ENCODE measurements at regions not wholly inside any gene's neighbourhood (a gene's known extent, or its start where the extent isn't known, plus 50 kb on each side); places are given as distances from the start of the nearest gene placed in this dataset.
"Not testable (repeated sequence)": the region's sequence is repeated elsewhere in the genome, so short reads cannot be mapped to it uniquely, and the experiment has no call there.

GRCh38 chr4:177948853-177949252 is 506.6 kb upstream of the AGA start:
- no peak for DNase-seq (ENCODE audit: low read depth)

- DNase-seq (ENCODE audit: low read depth) = no peak
These were observed 508.8 kb upstream of the AGA start for GRCh38 chr4:177951026-177951425.

- DNase-seq (ENCODE audit: low read depth) = no peak
These were observed 510.5 kb upstream of the AGA start for GRCh38 chr4:177952723-177953122.

GRCh38 chr4:177957596-177958360 is 515.5 kb upstream of the AGA start:
- DNase-seq (ENCODE audit: low read depth) = no peak

GRCh38 chr4:177960566-177960965 is 518.3 kb upstream of the AGA start:
- DNase-seq (ENCODE audit: low read depth) = no peak

- DNase-seq (ENCODE audit: low read depth) = no peak
These were observed 519.6 kb upstream of the AGA start for GRCh38 chr4:177961761-177962380.

- DNase-seq (ENCODE audit: low read depth) = no peak
These were observed 521.8 kb upstream of the AGA start for GRCh38 chr4:177964061-177964460.

- DNase-seq (ENCODE audit: low read depth) = no peak
These were observed 522.5 kb upstream of the AGA start for GRCh38 chr4:177964693-177965168.

- DNase-seq (ENCODE audit: low read depth) = no peak
These were observed 525.1 kb upstream of the AGA start for GRCh38 chr4:177967328-177967727.

GRCh38 chr4:177968817-177969442 is 526.7 kb upstream of the AGA start:
- no peak for DNase-seq (ENCODE audit: low read depth)

- no peak for DNase-seq (ENCODE audit: low read depth)
These were observed 532.2 kb upstream of the AGA start for GRCh38 chr4:177974461-177974860.

- DNase-seq (ENCODE audit: low read depth) = no peak
These were observed 533.2 kb upstream of the AGA start for GRCh38 chr4:177975315-177975987.

- DNase-seq (ENCODE audit: low read depth) = no peak
These were observed 544.0 kb upstream of the AGA start for GRCh38 chr4:177986236-177986635.

- DNase-seq (ENCODE audit: low read depth) = no peak
These were observed 545.7 kb upstream of the AGA start for GRCh38 chr4:177987896-177988295.

GRCh38 chr4:177989503-177990201 is 547.4 kb upstream of the AGA start:
- DNase-seq (ENCODE audit: low read depth) = no peak

- DNase-seq (ENCODE audit: low read depth) = no peak
These were observed 560.9 kb upstream of the AGA start for GRCh38 chr4:178003098-178003657.

GRCh38 chr4:178010596-178010995 is 568.4 kb upstream of the AGA start:
- DNase-seq (ENCODE audit: low read depth) = no peak

GRCh38 chr4:178015046-178015445 is 572.8 kb upstream of the AGA start:
- DNase-seq (ENCODE audit: low read depth) = not testable (repeated sequence)

- no peak for DNase-seq (ENCODE audit: low read depth)
These were observed 584.8 kb upstream of the AGA start for GRCh38 chr4:178026999-178027398.

- DNase-seq (ENCODE audit: low read depth) = no peak
These were observed 585.6 kb upstream of the AGA start for GRCh38 chr4:178027796-178028195.

GRCh38 chr4:178028481-178028880 is 586.2 kb upstream of the AGA start:
- no peak for DNase-seq (ENCODE audit: low read depth)

Data from activated T-helper 1 cell treated with Interleukin-2 at 50 U/mL for 16 hours (primary cell).